ENCODE measurements at regions not wholly inside any gene's neighbourhood (a gene's known extent, or its start where the extent isn't known, plus 50 kb on each side); places are given as distances from the start of the nearest gene placed in this dataset.

DNA sequence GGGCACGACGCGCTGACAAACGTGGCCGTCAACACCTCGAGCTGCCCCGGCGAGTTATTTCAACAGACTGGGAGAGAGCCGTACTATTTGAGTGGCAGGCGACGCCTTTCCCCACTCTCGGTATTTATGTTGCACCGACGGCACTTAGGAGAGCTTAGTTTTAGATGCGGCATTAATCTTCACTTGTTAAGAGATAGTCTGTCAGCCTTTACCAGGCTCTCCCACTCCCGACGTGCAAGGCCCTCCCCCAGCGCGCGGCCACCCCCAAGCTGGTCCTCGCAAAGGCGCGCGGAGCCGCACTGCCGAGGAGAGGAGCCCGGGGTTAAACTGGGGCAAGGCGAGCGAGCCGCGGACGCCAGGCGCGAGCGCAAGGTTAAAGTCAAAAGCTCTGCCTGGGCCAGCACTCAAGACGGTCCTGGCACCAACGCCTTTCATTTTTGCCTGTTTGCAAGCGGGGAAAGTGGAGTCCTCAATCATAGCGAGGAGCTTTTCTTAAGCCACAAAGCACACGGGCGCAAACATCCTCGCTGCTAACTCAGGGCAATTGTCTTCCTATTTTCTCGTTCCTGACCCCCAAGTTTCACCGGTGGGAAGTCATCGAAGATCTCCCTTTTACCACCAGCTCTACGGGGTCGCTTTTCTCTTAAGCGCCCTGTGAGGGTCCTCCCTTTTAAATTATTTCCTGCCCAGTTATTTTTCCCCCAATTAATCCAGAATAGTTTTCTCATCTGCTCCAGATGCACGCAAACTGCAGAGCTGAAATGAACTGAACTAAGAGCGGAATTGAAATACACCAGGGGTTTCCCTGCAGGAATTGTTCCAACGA, 86.6 kb downstream of the NR2F2 start:
- TF ChIP-seq, protein P1, sequence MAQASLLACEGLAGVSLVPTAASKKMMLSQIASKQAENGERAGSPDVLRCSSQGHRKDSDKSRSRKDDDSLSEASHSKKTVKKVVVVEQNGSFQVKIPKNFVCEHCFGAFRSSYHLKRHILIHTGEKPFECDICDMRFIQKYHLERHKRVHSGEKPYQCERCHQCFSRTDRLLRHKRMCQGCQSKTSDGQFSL (CRISPR knock-in tag; IDR thresholded peaks at IDR 0.05): no peak
- TF ChIP-seq, protein P1 (tag; IDR thresholded peaks at IDR 0.05): no peak
- TF ChIP-seq ZNF121 (CRISPR knock-in tag; conservative IDR thresholded peaks at IDR 0.05): no peak
- no peak for TF ChIP-seq POLR3G (IDR thresholded peaks at IDR 0.05; ENCODE audit: extremely low read depth, insufficient read length, insufficient replicate concordance)
- TF ChIP-seq SRF (CRISPR knock-in tag; IDR thresholded peaks at IDR 0.05): no peak
- TF ChIP-seq, protein P2, sequence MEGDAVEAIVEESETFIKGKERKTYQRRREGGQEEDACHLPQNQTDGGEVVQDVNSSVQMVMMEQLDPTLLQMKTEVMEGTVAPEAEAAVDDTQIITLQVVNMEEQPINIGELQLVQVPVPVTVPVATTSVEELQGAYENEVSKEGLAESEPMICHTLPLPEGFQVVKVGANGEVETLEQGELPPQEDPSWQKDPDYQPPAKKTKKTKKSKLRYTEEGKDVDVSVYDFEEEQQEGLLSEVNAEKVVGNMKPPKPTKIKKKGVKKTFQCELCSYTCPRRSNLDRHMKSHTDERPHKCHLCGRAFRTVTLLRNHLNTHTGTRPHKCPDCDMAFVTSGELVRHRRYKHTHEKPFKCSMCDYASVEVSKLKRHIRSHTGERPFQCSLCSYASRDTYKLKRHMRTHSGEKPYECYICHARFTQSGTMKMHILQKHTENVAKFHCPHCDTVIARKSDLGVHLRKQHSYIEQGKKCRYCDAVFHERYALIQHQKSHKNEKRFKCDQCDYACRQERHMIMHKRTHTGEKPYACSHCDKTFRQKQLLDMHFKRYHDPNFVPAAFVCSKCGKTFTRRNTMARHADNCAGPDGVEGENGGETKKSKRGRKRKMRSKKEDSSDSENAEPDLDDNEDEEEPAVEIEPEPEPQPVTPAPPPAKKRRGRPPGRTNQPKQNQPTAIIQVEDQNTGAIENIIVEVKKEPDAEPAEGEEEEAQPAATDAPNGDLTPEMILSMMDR (IDR thresholded peaks at IDR 0.05 in 2 of 3, conservative IDR thresholded peaks at IDR 0.05 in 1 of 3; ENCODE audit: insufficient read depth in 2 of 3, low read depth in 1 of 3, low read length in 3 of 3): no peak
- TF ChIP-seq GABPB2 (CRISPR knock-in tag; conservative IDR thresholded peaks at IDR 0.05): no peak
- TF ChIP-seq EZH2 (IDR thresholded peaks at IDR 0.05; ENCODE audit: borderline replicate concordance, low read depth, low read length): no peak
- TF ChIP-seq MYNN (IDR thresholded peaks at IDR 0.05): no peak
- TF ChIP-seq MYNN (CRISPR knock-in tag; IDR thresholded peaks at IDR 0.05): no peak
- TF ChIP-seq ESRRA (IDR thresholded peaks at IDR 0.05; ENCODE audit: borderline replicate concordance, low read depth): no peak
- no peak for TF ChIP-seq ELF1 (tag; IDR thresholded peaks at IDR 0.05)
- no peak for TF ChIP-seq PTBP1 (IDR thresholded peaks at IDR 0.05; ENCODE audit: low read depth, low read length)
- TF ChIP-seq GATAD2B (IDR thresholded peaks at IDR 0.05; ENCODE audit: borderline replicate concordance): no peak
- TF ChIP-seq POLR2AphosphoS5 (IDR thresholded peaks at IDR 0.05; ENCODE audit: control insufficient read depth, insufficient read depth, low read depth, low read length): no peak
- TF ChIP-seq GTF2E2 (tag; IDR thresholded peaks at IDR 0.05): no peak

All from K562 (cell line).